ENCODE measurements at regions not wholly inside any gene's neighbourhood (a gene's known extent, or its start where the extent isn't known, plus 50 kb on each side); places are given as distances from the start of the nearest gene placed in this dataset.

GRCh38 chr4:149008415-149009025 is 566.3 kb upstream of the NR3C2 start:
- TF ChIP-seq, protein P1, sequence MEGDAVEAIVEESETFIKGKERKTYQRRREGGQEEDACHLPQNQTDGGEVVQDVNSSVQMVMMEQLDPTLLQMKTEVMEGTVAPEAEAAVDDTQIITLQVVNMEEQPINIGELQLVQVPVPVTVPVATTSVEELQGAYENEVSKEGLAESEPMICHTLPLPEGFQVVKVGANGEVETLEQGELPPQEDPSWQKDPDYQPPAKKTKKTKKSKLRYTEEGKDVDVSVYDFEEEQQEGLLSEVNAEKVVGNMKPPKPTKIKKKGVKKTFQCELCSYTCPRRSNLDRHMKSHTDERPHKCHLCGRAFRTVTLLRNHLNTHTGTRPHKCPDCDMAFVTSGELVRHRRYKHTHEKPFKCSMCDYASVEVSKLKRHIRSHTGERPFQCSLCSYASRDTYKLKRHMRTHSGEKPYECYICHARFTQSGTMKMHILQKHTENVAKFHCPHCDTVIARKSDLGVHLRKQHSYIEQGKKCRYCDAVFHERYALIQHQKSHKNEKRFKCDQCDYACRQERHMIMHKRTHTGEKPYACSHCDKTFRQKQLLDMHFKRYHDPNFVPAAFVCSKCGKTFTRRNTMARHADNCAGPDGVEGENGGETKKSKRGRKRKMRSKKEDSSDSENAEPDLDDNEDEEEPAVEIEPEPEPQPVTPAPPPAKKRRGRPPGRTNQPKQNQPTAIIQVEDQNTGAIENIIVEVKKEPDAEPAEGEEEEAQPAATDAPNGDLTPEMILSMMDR (IDR thresholded peaks at IDR 0.05 in 2 of 3, conservative IDR thresholded peaks at IDR 0.05 in 1 of 3; ENCODE audit: control insufficient read depth in 2 of 3, extremely low read depth in 1 of 3, insufficient read depth in 1 of 3, low read depth in 3 of 3, low read length in 3 of 3), result no peak
- TF ChIP-seq NR2C1 (IDR thresholded peaks at IDR 0.05), result no peak
- TF ChIP-seq, protein P2, sequence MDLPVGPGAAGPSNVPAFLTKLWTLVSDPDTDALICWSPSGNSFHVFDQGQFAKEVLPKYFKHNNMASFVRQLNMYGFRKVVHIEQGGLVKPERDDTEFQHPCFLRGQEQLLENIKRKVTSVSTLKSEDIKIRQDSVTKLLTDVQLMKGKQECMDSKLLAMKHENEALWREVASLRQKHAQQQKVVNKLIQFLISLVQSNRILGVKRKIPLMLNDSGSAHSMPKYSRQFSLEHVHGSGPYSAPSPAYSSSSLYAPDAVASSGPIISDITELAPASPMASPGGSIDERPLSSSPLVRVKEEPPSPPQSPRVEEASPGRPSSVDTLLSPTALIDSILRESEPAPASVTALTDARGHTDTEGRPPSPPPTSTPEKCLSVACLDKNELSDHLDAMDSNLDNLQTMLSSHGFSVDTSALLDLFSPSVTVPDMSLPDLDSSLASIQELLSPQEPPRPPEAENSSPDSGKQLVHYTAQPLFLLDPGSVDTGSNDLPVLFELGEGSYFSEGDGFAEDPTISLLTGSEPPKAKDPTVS (IDR thresholded peaks at IDR 0.05; ENCODE audit: low read depth, low read length), result no peak
- no peak for TF ChIP-seq CHD1 (IDR thresholded peaks at IDR 0.05; ENCODE audit: low read depth, low read length)
- TF ChIP-seq DPF2 (IDR thresholded peaks at IDR 0.05), result no peak
- no peak for TF ChIP-seq POLR2A (IDR thresholded peaks at IDR 0.05; ENCODE audit: low read depth, low read length)
- no peak for TF ChIP-seq SIX5 (IDR thresholded peaks at IDR 0.05; ENCODE audit: low read depth, low read length, severe bottlenecking)
- no peak for TF ChIP-seq PRDM15 (CRISPR knock-in tag; IDR thresholded peaks at IDR 0.05)
- no peak for TF ChIP-seq TBL1XR1 (IDR thresholded peaks at IDR 0.05; ENCODE audit: low read depth, low read length)
- no peak for TF ChIP-seq CREB1 (IDR thresholded peaks at IDR 0.05; ENCODE audit: low read depth)
- TF ChIP-seq ATF7 (IDR thresholded peaks at IDR 0.05; ENCODE audit: low read depth), result no peak
- TF ChIP-seq SIN3A (IDR thresholded peaks at IDR 0.05; ENCODE audit: low read depth, low read length), result no peak

Measured in GM12878 (cell line).